Transverse colon (tissue), 4 donors: ENCODE measurements at regions not wholly inside any gene's neighbourhood (a gene's known extent, or its start where the extent isn't known, plus 50 kb on each side); places are given as distances from the start of the nearest gene placed in this dataset.

Source experiments
- DNase-seq: peaks from one replicate; pipeline ENCODE4 v3.0.0-alpha.2; 2019
- H3K27ac ChIP-seq, 4 donors: fragments of 200-600 bp; sonication (generic); 2 replicates each; pipeline ENCODE4 v1.5.1; 2016 to 2018; ENCODE audit warnings: inconsistent platforms in 4 of 4
- H3K27me3 ChIP-seq: fragments of 200-600 bp; sonication (generic); 2 replicates; pipeline ENCODE4 v1.5.1; 2017; ENCODE audit warnings: inconsistent platforms
- H3K36me3 ChIP-seq, 4 donors: fragments of 200-600 bp; sonication (generic); 2 replicates each; pipeline ENCODE4 v1.5.1; 2017 to 2019; ENCODE audit warnings: inconsistent platforms in 4 of 4
- H3K4me1 ChIP-seq, 4 donors: fragments of 200-600 bp; sonication (generic); 2 replicates each; pipeline ENCODE4 v1.5.1; 2017 to 2020; ENCODE audit warnings: inconsistent platforms in 4 of 4
- H3K4me3 ChIP-seq, 4 donors: fragments of 200-600 bp; sonication (generic); 1 replicate in 1 of 4; 2 replicates in 3 of 4; pipeline versions ENCODE4 v1.5.1 to v1.6.1; 2017 to 2019; ENCODE audit warnings: inconsistent platforms in 4 of 4
- H3K9me3 ChIP-seq, 2 donors: fragments of 200-600 bp; sonication (generic); 2 replicates each; pipeline ENCODE4 v1.5.1; 2017 to 2019; ENCODE audit warnings: inconsistent platforms in 2 of 2
- CTCF ChIP-seq, 5 experiments: fragments of 200-600 bp in 3 of 5; fragments of 450-650 bp in 2 of 5; sonication (generic) in 3 of 5; IDR thresholded peaks; 1 replicate in 2 of 5; 2 replicates in 3 of 5; pipeline ENCODE4 v1.5.1; 2016 to 2017; ENCODE audit warnings: antibody characterized with exemption in 5 of 5, inconsistent platforms in 3 of 5, mild to moderate bottlenecking in 2 of 5, moderate library complexity in 1 of 5
- EP300 ChIP-seq: sonication (generic); formaldehyde crosslinking; IDR thresholded peaks from one replicate; pipeline ENCODE4 v1.6.1; 2017; ENCODE audit warnings: antibody characterized with exemption, low read depth
- POLR2A ChIP-seq: fragments of 450-650 bp; IDR thresholded peaks from one replicate; pipeline ENCODE4 v1.6.1; 2016; ENCODE audit warnings: antibody characterized with exemption, mild to moderate bottlenecking, moderate library complexity
- POLR2AphosphoS5 ChIP-seq, 3 donors: sonication (generic); formaldehyde crosslinking; IDR thresholded peaks; one replicate each; pipeline ENCODE4 v1.6.1; 2016; ENCODE audit warnings: antibody characterized with exemption in 3 of 3
- WGBS, 2 donors: methylation state at CpG; one replicate each; pipeline ENCODE4 v1.1.5; 2018; ENCODE audit warnings: low coverage in 1 of 2; 5-methylcytosine and 5-hydroxymethylcytosine counted together
- in situ Hi-C, 4 donors: fragments of 200-750 bp; cut with MboI; loops; one replicate each; pipeline versions ENCODE4 v1.15.0 to v1.15.1; 2017; ENCODE audit warnings: low sequenced_read_pairs in 3 of 4, low pct_ligation_motif_present in 1 of 4, low pct_unique_long_range_greater_than_20kb in 1 of 4
- intact Hi-C: fragments of 100-400 bp; cut with DNase I; formaldehyde crosslinking; loops from one replicate; pipeline ENCODE4 v1.15.1; 2023; ENCODE audit warnings: low total_unique reads

- H3K36me3 ChIP-seq, result no peaks in the 10 kb centered on the region
- H3K9me3 ChIP-seq, result no peaks in the 10 kb centered on the region
- no peak overlapping the region for H3K4me3 ChIP-seq
- no peak overlapping the region for H3K27ac ChIP-seq
- TF ChIP-seq POLR2A (no peak), POLR2AphosphoS5 (IDR thresholded peaks at IDR 0.05) (no peak), EP300 (no peak), CTCF (IDR thresholded peaks at IDR 0.05) (no peak)
- in situ Hi-C loops, result no loop called here
- DNase-seq, result no peak
- no peaks in the 10 kb centered on the region for H3K27me3 ChIP-seq
- WGBS, 2 donors, result 54 to 57% methylated on average over 3 of the region's 3 CpGs
- intact Hi-C loops, result no loop called here
- peaks cover 0 to 26% (median 10%) of the 10 kb centered on the region in 4 donors for H3K4me1 ChIP-seq
These were observed 1089.5 kb upstream of the GYPC start for GRCh38 chr2:125566422-125566821.

- 80 to 87% methylated on average over 3 of the region's 3 CpGs for WGBS, 2 donors
- intact Hi-C loops, result no loop called here
- TF ChIP-seq POLR2A (no peak), EP300 (no peak), POLR2AphosphoS5 (IDR thresholded peaks at IDR 0.05) (no peak), CTCF (IDR thresholded peaks at IDR 0.05) (no peak)
These were observed 1088.9 kb upstream of the GYPC start for GRCh38 chr2:125567100-125567499.

GRCh38 chr2:125572660-125573059 is 1083.3 kb upstream of the GYPC start:
- H3K27ac ChIP-seq, result no peak overlapping the region
- no peak for DNase-seq
- no peaks in the 10 kb centered on the region for H3K9me3 ChIP-seq
- in situ Hi-C loops (no loop called here), intact Hi-C loops (loop anchor here (1.0 kb wide), 1 partner anchor 22 kb away; no protein-coding TSS in a partner anchor)
- H3K27me3 ChIP-seq, result no peaks in the 10 kb centered on the region
- H3K36me3 ChIP-seq, result no peaks in the 10 kb centered on the region
- H3K4me3 ChIP-seq, result no peak overlapping the region
- 77% methylated on average over 2 of the region's 2 CpGs for WGBS, 2 donors
- H3K4me1 ChIP-seq, result no peaks in the 10 kb centered on the region
- TF ChIP-seq POLR2AphosphoS5 (IDR thresholded peaks at IDR 0.05) (no peak), CTCF (IDR thresholded peaks at IDR 0.05) (no peak), EP300 (no peak), POLR2A (no peak)

More at GRCh38 chr2:125567100-125567499, 1088.9 kb upstream of the GYPC start:
- H3K36me3 ChIP-seq, result no peaks in the 10 kb centered on the region
- no peak overlapping the region for H3K4me3 ChIP-seq
- H3K27ac ChIP-seq, result no peak overlapping the region
- in situ Hi-C loops, result no loop called here
- DNase-seq, result no peak
- H3K9me3 ChIP-seq, result no peaks in the 10 kb centered on the region
- peaks cover 0 to 19% (median 10%) of the 10 kb centered on the region in 4 donors for H3K4me1 ChIP-seq
- no peaks in the 10 kb centered on the region for H3K27me3 ChIP-seq

- Histone ChIP-seq H3K27ac (no peak overlapping the region), H3K4me1 (no peaks in the 10 kb centered on the region), H3K36me3 (no peaks in the 10 kb centered on the region), H3K27me3 (no peaks in the 10 kb centered on the region), H3K9me3 (no peaks in the 10 kb centered on the region), H3K4me3 (no peak overlapping the region)
- in situ Hi-C loops, result no loop called here
- intact Hi-C loops, result loop anchor here (1.0 kb wide), 1 partner anchor 21 kb away; no protein-coding TSS in a partner anchor
- WGBS, 2 donors, result 62 to 66% methylated on average over 2 of the region's 2 CpGs
- no peak for TF ChIP-seq POLR2AphosphoS5 (IDR thresholded peaks at IDR 0.05)
- TF ChIP-seq CTCF (IDR thresholded peaks at IDR 0.05), result no peak
- TF ChIP-seq EP300, result no peak
- no peak for TF ChIP-seq POLR2A
- DNase-seq, result no peak
These were observed 1082.5 kb upstream of the GYPC start for GRCh38 chr2:125573432-125573831.
